Natural killer cell treated with Interleukin-12 subunit alpha and Interleukin-12 subunit beta and Interleukin-15 and Interleukin-18, amount 100 ng/mL, for 72 hours (primary cell): ENCODE measurements at regions not wholly inside any gene's neighbourhood (a gene's known extent, or its start where the extent isn't known, plus 50 kb on each side); places are given as distances from the start of the nearest gene placed in this dataset.

Experiments used
- ATAC-seq, 2 donors: fragments of 150-1000 bp; cut with Tn5 transposase in 1 of 2; sonication (Bioruptor Pico), chemical (Tn5 transposase) in 1 of 2; 2 replicates each; pipeline ENCODE4 v1.10.0; 2021
- DNase-seq: peaks from one replicate; pipeline ENCODE4 v3.0.0; 2022; ENCODE audit warnings: low spot score
- H3K27ac Mint-ChIP-seq, 2 donors: 1 replicate in 1 of 2; 2 replicates in 1 of 2; pipeline ENCODE4 v1.8.0; 2022; ENCODE audit warnings: mixed read lengths in 2 of 2, mild to moderate bottlenecking in 1 of 2, moderate library complexity in 1 of 2
- H3K27me3 Mint-ChIP-seq, 2 donors: 1 replicate in 1 of 2; 2 replicates in 1 of 2; pipeline ENCODE4 v1.8.0; 2022; ENCODE audit warnings: mixed read lengths in 2 of 2
- H3K36me3 Mint-ChIP-seq: one replicate; pipeline ENCODE4 v1.8.0; 2022; ENCODE audit warnings: mixed read lengths
- H3K4me1 Mint-ChIP-seq, 2 donors: 1 replicate in 1 of 2; 2 replicates in 1 of 2; pipeline ENCODE4 v1.8.0; 2022; ENCODE audit warnings: low read depth in 2 of 2, mixed read lengths in 2 of 2, mild to moderate bottlenecking in 1 of 2
- H3K4me3 Mint-ChIP-seq: one replicate; pipeline ENCODE4 v1.8.0; 2022; ENCODE audit warnings: mixed read lengths
- H3K9me3 Mint-ChIP-seq: 2 replicates; pipeline ENCODE4 v1.8.0; 2022; ENCODE audit warnings: mixed read lengths

GRCh38 chr18:13982126-13982525 lies 66.8 kb upstream of the MC2R start:
- Mint-ChIP-seq H3K27ac (no peak overlapping the region), H3K27me3 (peaks cover 0 to 19% of the 10 kb centered on the region in 2 donors), H3K9me3 (peaks cover 7% of the 10 kb centered on the region), H3K4me1 (no peaks in the 10 kb centered on the region), H3K36me3 (no peaks in the 10 kb centered on the region), H3K4me3 (no peak overlapping the region)
- ATAC-seq: no peak
- no peak for DNase-seq

GRCh38 chr18:13973061-13973575 lies 57.8 kb upstream of the MC2R start:
- H3K36me3 Mint-ChIP-seq: no peaks in the 10 kb centered on the region
- no peaks in the 10 kb centered on the region for H3K27me3 Mint-ChIP-seq
- H3K9me3 Mint-ChIP-seq: peaks cover 6% of the 10 kb centered on the region
- H3K4me1 Mint-ChIP-seq: no peaks in the 10 kb centered on the region
- DNase-seq (no peak), ATAC-seq (no peak)
- H3K27ac Mint-ChIP-seq: no peak overlapping the region
- no peak overlapping the region for H3K4me3 Mint-ChIP-seq
